HG03460 (cell line): ENCODE measurements at regions not wholly inside any gene's neighbourhood (a gene's known extent, or its start where the extent isn't known, plus 50 kb on each side); places are given as distances from the start of the nearest gene placed in this dataset.

ENCODE experiments used
- ATAC-seq: cut with Tn5 transposase; IDR thresholded peaks from one replicate; pipeline ENCODE4 v1.9.1; 2021; ENCODE audit not compliant: unreplicated experiment

GRCh38 chrX:124820738-124821137 lies 474.4 kb downstream of the SH2D1A start:
- ATAC-seq: no peak

- ATAC-seq: no peak
Observed at GRCh38 chrX:124827258-124827845, 481.0 kb downstream of the SH2D1A start.

- ATAC-seq: no peak
Observed at GRCh38 chrX:124829930-124830329, 483.6 kb downstream of the SH2D1A start.

- ATAC-seq: no peak
Observed at GRCh38 chrX:124836786-124837185, 482.9 kb upstream of the TEX13C start.

- no peak for ATAC-seq
Observed at GRCh38 chrX:124842205-124842604, 477.5 kb upstream of the TEX13C start.

- ATAC-seq: no peak
Observed at GRCh38 chrX:124860736-124861135, 458.9 kb upstream of the TEX13C start.

DNA sequence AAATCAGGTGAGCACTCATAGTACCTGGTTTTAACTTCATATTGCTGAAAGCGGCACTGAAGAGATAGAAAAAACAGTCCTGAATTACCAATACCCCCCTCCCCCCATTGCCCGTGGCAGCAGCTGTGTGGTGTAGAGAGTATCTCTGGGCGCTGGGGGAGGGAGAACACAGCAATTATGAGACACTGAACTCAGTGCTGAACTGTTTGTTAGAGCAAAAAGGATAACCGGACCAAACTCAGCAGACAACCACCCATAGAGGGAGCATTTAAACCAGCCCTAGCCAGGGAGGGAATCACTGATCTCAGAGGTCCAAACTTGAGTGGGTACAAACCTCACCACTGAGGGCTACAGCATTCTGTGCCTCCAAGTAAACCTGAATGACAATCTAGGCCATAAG lies 457.4 kb upstream of the TEX13C start:
- ATAC-seq: no peak

DNA sequence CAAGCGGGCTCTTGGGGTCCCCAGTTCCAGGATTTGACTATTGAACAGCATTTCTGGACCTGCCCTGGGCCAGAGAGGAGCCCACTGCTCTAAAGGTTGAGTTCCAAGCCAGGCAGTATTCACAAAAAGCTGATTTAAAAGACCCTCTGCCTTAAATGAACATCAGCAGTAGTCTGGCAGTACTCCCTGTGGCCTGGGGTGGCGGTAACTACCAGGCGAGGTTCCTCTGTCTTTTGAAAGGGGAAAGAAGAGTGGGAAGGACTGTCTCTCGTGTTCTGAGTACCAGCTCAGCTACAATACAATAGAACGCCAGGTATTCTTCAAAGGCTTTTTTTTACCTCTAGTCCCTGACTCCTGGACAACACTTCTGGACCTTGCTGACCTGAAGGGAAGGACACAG lies 456.4 kb upstream of the TEX13C start:
- no peak for ATAC-seq

DNA sequence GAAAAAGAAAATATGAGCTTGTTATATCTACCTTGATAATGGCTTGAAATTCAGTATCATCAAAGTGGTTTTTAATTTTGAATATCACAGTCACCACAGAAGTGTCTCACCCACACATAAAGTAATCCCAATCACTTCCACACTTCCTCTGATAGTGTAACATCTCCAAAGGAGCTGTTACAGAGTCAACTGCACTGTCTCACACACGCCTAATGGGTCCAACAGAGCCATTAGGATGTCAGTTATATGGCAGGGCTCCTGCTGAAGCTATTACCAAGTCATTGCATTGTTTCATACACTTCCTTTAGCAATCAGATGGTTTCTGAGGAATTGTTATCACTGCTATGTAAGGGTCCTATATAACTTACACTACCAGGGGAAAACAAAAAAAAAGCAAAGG lies 432.1 kb upstream of the TEX13C start:
- no peak for ATAC-seq

DNA sequence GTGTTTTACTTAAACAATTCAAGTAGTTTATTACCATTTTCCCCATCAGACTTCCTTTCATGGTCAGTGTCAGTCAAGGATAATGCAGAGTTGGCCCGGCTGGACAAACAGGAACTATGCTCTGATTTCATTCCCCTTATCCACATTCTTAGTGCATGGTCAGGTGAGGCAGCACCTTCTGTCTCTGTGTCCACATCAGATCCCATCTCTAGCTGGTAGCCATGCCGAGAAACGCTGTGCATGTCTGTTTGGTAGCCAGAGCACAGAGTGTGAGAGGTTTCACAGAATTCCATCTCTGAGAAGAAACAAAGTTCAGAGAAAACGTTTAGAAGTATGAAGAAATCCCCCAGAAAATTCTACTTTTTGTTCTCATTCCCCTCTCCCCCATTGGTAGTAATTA lies 423.7 kb upstream of the TEX13C start:
- ATAC-seq: no peak

DNA sequence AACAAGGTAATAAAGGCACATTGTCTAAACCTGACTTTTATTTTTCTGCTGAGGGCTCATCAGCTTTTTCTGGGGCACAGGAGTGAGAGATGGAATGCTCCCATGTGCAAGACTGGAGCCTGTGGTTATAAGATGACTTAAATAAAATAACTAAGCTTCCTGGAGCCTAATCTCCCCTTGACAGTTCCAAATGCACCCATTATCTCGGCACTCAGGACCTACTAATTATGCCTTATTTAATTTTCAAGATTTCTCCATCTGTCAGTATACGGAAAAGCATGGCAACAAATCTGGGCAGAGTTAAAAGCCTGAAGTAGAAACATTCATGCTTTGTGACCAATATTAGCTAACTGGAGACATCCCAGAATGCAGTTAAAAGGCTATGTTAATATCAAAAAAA lies 416.7 kb upstream of the TEX13C start:
- ATAC-seq: no peak

- ATAC-seq: no peak
Observed at GRCh38 chrX:124910611-124911010, 409.1 kb upstream of the TEX13C start.

DNA sequence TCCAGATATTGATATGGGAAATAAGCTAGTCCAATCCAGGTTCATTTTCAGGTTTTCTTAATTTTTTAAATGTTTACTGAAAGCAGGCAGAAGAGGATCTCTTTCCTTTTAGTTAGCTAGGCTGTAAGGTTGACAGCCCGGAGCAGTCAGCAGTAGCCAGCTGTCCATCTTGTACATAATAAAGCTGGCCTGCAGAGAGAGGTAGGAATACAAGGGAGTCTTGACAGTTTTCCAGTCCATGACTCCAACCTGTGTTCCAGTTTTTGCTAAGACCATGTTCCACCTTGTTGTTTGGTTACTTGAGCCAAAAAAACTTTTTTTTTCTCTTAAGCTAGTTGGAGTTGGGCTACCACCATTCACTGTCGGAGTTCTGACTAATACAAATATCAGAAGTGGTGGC lies 402.7 kb upstream of the TEX13C start:
- ATAC-seq: no peak

DNA sequence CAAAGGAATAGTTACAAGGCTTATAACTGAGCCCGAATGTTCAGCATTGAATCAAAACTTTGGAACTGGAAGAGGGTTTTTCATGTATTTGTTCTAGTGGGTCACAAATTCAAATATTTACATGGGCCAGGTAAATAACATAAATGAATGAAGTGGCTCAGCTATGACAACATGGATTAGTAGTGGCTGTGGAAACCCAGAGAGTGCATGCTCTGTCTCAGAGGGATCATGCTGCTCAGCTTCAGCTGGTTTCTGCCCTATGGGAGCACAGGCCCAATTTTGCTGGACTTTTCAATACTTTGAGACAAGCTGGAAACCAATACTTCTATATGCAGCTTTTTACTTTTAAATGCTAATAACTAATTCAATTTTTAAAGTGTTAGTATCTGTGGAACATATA lies 394.0 kb upstream of the TEX13C start:
- no peak for ATAC-seq

DNA sequence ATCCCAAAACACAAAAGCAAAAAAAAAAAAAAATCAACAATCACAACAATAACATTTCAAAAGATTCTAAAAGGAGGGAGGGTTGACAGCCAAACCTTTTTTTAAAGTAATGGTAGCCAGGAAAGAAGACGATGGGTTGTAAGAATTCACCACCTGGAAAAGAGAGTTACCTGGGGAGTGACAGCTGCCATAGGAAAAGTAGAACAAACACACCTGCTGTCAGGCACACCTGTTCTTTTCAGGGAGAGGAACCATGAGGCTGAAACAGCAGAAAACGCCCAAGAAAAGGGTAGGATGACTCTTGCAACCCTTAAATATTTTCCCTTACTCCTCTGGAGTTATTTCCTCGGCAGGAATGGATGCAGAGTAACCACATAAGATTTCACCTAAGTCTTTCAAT lies 388.4 kb upstream of the TEX13C start:
- no peak for ATAC-seq

GRCh38 chrX:124931958-124932357 lies 387.7 kb upstream of the TEX13C start:
- ATAC-seq: no peak

GRCh38 chrX:124938715-124939114 lies 381.0 kb upstream of the TEX13C start:
- no peak for ATAC-seq

DNA sequence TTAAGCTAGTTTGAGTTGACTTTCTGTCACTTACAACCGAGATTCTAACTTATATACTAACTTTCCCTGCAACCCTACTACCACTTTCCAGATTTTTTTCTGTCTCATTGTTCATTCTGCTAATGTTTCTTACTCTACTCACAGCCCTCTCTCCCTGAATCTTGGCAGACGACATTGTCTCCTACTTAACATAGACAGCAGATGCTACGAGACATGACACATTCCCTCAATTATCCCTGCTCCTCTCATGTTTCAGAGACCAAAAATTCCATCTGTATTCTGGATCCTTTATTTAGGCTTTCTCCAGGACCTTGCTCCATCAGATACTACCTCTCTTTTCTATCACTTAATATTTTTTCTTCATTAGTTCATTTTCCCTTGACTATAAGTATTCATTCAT lies 379.1 kb upstream of the TEX13C start:
- ATAC-seq: no peak

DNA sequence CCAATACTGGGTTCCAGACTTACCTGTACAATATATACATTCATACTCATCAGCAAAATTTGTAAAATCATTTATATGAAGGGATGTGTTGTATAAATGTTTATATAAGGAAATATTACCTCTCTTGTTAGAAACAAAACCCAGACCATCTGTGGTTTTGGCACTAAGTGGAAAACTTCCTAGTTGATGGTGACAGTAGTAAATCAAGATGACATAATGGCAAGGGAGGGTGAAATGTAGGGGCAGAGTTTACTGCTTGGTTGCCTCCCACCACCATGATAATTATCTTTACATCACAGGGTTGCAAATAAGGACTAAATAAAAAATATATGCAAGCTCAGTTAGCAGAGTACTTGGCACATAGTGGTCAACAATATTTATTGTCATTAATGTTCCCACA lies 365.3 kb upstream of the TEX13C start:
- no peak for ATAC-seq

DNA sequence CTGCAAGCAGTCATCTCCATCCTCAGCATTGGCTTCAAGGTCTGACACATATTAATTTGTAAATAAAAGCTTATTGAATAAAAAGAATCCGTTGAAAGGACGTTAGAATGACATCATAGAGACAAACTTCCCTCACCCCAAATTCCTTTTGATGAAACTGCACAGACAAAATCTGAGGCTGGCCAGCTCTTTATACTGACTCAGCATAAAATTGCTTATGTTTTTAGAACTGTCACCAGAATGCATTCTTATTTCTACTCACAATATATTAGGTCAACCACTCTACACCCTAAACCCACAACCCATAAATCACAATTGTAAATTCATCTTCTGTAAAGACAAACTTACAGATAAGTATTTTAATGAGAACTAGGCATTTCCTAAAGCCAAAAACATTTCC lies 359.2 kb upstream of the TEX13C start:
- no peak for ATAC-seq

GRCh38 chrX:124963717-124964116 lies 356.0 kb upstream of the TEX13C start, which contains the start of gene TENM1:
TSS of gene TENM1 (minus strand) at chrX:124963817.
- no peak for ATAC-seq

DNA sequence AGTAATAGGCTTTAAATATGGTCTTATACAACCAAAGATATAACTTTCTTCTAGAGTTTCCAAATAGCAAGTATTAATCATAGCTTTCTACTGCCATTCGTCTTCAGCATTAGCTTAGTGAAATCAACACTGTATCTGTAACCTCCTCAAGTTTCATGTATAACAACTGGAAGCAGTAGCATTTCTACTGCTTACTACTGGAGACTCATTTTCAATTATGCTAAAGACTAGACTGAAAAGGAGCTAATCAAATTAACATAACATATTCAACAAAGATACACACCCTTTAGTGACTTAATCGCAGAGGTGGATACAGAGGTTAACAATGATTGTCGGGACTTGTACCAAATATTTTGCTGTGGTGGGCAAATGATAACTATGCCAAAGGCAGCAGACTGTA lies 344.2 kb upstream of the TEX13C start:
- ATAC-seq: no peak

- ATAC-seq: no peak
Observed at GRCh38 chrX:124981420-124981819, 338.3 kb upstream of the TEX13C start.
